Activated CD8-positive, alpha-beta memory T cell treated with anti-CD3 and anti-CD28 coated beads for 36 hours (primary cell): ENCODE measurements at regions not wholly inside any gene's neighbourhood (a gene's known extent, or its start where the extent isn't known, plus 50 kb on each side); places are given as distances from the start of the nearest gene placed in this dataset.

Experiments
- CTCF ChIA-PET: fragments of 350-600 bp; sonication (Branson Sonifier 250); formaldehyde crosslinking; loops from one replicate; lab custom pipeline; 2021; ENCODE audit warnings: antibody characterized with exemption; lab: Charles Lee
- POLR2A ChIA-PET: fragments of 350-600 bp; sonication (Branson Sonifier 250); formaldehyde crosslinking; loops from one replicate; lab custom pipeline; 2021; ENCODE audit warnings: antibody characterized with exemption; lab: Charles Lee

DNA sequence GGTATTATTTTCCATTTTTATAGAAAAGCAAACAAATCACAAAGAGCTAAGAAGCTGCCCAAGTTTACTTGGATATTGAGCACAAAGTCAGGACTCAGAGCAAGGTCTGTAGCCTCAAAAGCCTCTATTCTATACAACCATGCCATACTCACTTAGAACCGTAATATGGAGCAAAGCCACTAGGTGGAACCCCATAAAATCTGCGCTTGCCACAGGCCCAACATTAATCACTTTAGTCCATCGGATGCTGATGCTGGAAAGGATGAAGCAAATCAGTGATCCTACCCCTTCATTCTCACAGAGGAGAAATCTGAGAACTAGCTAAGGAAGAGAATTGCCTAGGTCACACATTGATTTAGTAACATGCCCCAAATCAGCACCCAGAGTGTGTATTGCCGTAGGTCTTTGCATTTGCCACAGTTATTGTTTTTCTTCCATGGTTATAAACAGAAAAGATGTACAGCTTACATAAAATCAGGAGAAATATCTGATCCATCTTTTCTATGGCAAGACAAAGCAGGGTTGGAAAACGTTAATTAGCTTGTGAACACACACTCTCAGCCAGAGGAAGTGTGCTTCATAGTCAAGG lies 56.7 kb upstream of the RAB38 start:
- POLR2A ChIA-PET = no interaction called here
- CTCF ChIA-PET = interaction anchor here (0.7 kb wide), 1 partner anchor 311 kb away, joined by 3 read pairs; no protein-coding TSS in a partner anchor

GRCh38 chr11:88229303-88229702 lies 54.1 kb upstream of the RAB38 start:
- ChIA-PET POLR2A (no interaction called here), CTCF (no interaction called here)
